Erythroblast (primary cell): ENCODE measurements at regions not wholly inside any gene's neighbourhood (a gene's known extent, or its start where the extent isn't known, plus 50 kb on each side); places are given as distances from the start of the nearest gene placed in this dataset.

ENCODE experiments used
- GATA1 ChIP-seq: IDR thresholded peaks from 2 replicates; pipeline ENCODE4 v1.6.1; 2011; ENCODE audit warnings: low read depth, mild to moderate bottlenecking, control low read depth, low read length, moderate library complexity
- POLR2A ChIP-seq: IDR thresholded peaks from 2 replicates; pipeline ENCODE4 v1.6.1; 2011; ENCODE audit warnings: mild to moderate bottlenecking, low read length

DNA sequence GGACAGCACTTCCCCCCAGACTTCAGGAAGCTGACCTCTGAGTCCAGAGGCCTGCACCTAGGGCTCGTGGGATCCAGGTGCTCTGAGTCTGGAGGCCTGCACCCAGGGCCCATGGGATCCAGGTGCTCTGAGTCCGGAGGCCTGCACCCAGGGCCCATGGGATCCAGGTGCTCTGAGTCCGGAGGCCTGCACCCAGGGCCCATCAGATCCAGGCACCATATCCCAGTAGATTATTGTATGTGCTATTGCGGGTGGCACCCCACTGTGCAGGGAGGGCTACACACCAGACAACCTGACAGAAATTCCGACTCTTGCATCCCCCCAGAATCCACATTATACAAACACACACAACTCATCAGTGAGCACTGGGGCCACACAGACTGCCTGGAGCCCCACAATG is 515.2 kb downstream of the EIPR1 start:
- TF ChIP-seq POLR2A (no peak), GATA1 (no peak)
